ENCODE measurements at regions not wholly inside any gene's neighbourhood (a gene's known extent, or its start where the extent isn't known, plus 50 kb on each side); places are given as distances from the start of the nearest gene placed in this dataset.
"Not testable (repeated sequence)": the region's sequence is repeated elsewhere in the genome, so short reads cannot be mapped to it uniquely, and the experiment has no call there.

- H3K27me3 ChIP-seq: no peaks in the 10 kb centered on the region
- intact Hi-C loops (cut with DNase I; ENCODE audit: low total_unique reads) (no loop called here), in situ Hi-C loops (cut with MboI; ENCODE audit: low sequenced_read_pairs in 4 of 4) (no loop called here)
- no peaks in the 10 kb centered on the region for H3K4me1 ChIP-seq
- ATAC-seq: no peak
- H3K36me3 ChIP-seq: no peaks in the 10 kb centered on the region
- no peaks in the 10 kb centered on the region for H3K9me3 ChIP-seq
- TF ChIP-seq POLR2A (IDR thresholded peaks at IDR 0.05): no peak
- TF ChIP-seq CTCF (IDR thresholded peaks at IDR 0.05 in 4 of 5, conservative IDR thresholded peaks at IDR 0.05 in 1 of 5): no peak
- H3K4me3 ChIP-seq: no peak overlapping the region
- no peak for DNase-seq
- no peak overlapping the region for H3K27ac ChIP-seq
These were observed 308.2 kb upstream of the GLI3 start for GRCh38 chr7:42545049-42545724.

DNA sequence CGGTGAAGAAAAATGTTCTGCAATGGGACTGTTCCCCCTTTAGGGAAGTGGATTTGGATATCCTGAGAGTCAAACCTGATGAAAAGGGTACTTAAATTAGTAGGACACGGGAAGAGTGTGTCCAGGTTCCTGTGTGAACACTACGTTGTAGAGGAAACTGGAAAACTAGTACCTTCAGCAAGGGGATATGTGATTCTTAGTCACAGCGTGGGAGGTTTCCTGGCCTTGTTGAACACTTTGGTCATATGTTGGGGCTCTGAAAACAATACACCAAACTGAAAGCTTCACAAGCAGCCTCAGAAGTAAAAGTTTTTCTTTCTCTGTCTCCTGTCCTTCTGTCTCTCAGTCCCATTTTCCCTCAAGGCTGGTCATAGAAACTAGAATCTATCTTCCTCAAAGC is 306.9 kb upstream of the GLI3 start:
- in situ Hi-C loops (cut with MboI; ENCODE audit: low sequenced_read_pairs in 4 of 4) (no loop called here), intact Hi-C loops (cut with DNase I; ENCODE audit: low total_unique reads) (no loop called here)
- Histone ChIP-seq H3K4me3 (no peak overlapping the region), H3K27ac (no peak overlapping the region), H3K36me3 (no peaks in the 10 kb centered on the region), H3K9me3 (no peaks in the 10 kb centered on the region), H3K4me1 (no peaks in the 10 kb centered on the region), H3K27me3 (no peaks in the 10 kb centered on the region)
- no peak for ATAC-seq
- DNase-seq: no peak
- TF ChIP-seq CTCF (IDR thresholded peaks at IDR 0.05 in 4 of 5, conservative IDR thresholded peaks at IDR 0.05 in 1 of 5): no peak
- TF ChIP-seq POLR2A (IDR thresholded peaks at IDR 0.05): no peak

DNA sequence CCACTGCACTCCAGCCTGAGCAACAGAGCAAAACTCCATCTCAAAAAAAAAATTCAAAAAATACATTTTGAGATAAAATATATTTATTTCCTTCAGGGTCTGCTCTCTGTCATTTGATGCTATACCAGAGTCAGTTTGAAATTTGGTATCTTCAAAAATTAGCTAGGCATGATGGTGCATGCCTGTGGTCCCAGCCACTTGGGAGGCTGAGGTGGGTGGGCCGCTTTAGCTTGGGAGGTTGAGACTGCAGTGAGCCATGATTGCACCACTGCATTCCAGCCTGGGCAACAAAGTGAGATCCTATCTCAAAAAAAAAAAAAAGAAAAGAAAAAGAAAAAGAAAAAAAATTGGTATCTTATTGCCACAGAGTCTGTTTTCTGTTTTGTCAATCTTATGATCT is 305.4 kb upstream of the GLI3 start:
- H3K27ac ChIP-seq; H3K4me1 ChIP-seq; H3K9me3 ChIP-seq; ATAC-seq; H3K27me3 ChIP-seq; H3K4me3 ChIP-seq; H3K36me3 ChIP-seq; intact Hi-C loops (cut with DNase I; ENCODE audit: low total_unique reads); in situ Hi-C loops (cut with MboI; ENCODE audit: low sequenced_read_pairs in 4 of 4); DNase-seq: not testable (repeated sequence)

DNA sequence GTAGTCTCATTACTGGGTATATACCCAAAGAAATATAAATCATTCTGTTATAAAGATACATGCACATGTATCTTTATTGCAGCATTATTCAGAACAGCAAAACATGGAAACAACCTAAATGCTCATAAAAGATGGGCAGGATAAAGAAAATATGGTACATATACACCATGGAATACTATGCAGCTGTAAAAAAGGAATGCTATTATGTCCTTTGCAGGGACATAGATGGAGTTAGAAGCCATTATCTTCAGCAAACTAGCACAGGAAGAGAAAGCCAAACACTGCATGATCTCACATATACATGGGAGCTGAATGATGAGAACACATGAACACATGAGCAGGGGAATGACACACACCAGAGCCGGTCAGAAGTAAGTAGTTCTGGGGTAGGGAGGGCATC is 297.4 kb upstream of the GLI3 start:
- Histone ChIP-seq H3K9me3 (no peaks in the 10 kb centered on the region), H3K4me3 (no peak overlapping the region), H3K27me3 (no peaks in the 10 kb centered on the region), H3K4me1 (no peaks in the 10 kb centered on the region), H3K27ac (no peak overlapping the region), H3K36me3 (no peaks in the 10 kb centered on the region)
- in situ Hi-C loops (cut with MboI; ENCODE audit: low sequenced_read_pairs in 4 of 4) (no loop called here), intact Hi-C loops (cut with DNase I; ENCODE audit: low total_unique reads) (no loop called here)
- DNase-seq: no peak
- no peak for ATAC-seq
- TF ChIP-seq CTCF (IDR thresholded peaks at IDR 0.05 in 4 of 5, conservative IDR thresholded peaks at IDR 0.05 in 1 of 5): no peak
- TF ChIP-seq POLR2A (IDR thresholded peaks at IDR 0.05): no peak

DNA sequence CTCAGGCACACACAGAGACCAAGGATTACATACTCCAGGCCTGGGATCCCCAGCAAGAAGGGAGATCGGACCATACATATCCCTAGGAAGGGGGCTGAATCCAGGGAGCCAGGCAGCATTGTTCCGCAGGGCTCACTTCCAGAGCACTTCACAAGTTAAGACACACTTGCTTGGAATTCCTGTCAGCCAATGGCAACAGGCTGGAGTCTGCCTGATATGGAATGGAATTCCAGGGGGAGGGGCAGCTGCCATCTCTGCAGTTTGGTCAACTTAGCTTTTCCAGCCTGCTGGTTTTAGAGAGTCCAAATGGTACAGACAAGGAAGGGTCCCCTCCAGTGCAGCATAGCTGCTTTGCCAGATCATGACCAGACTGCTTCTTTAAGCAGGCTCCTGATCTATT is 290.0 kb upstream of the GLI3 start:
- Histone ChIP-seq H3K4me3 (no peak overlapping the region), H3K27ac (no peak overlapping the region), H3K4me1 (no peaks in the 10 kb centered on the region), H3K9me3 (no peaks in the 10 kb centered on the region), H3K36me3 (no peaks in the 10 kb centered on the region), H3K27me3 (no peaks in the 10 kb centered on the region)
- no peak for DNase-seq
- no peak for ATAC-seq
- intact Hi-C loops (cut with DNase I; ENCODE audit: low total_unique reads): no loop called here
- TF ChIP-seq CTCF (IDR thresholded peaks at IDR 0.05 in 4 of 5, conservative IDR thresholded peaks at IDR 0.05 in 1 of 5) (no peak), POLR2A (IDR thresholded peaks at IDR 0.05) (no peak)
- in situ Hi-C loops (cut with MboI; ENCODE audit: low sequenced_read_pairs in 4 of 4): no loop called here

All from gastrocnemius medialis (tissue), 4 donors.